SK-N-SH (cell line): ENCODE measurements at regions not wholly inside any gene's neighbourhood (a gene's known extent, or its start where the extent isn't known, plus 50 kb on each side); places are given as distances from the start of the nearest gene placed in this dataset.

ENCODE experiments used
- CTCF ChIA-PET: fragments of 300-600, 350-600 bp; formaldehyde crosslinking; extraction: SDS; loops from one replicate; lab custom pipeline; 2021; lab: Yijun Ruan, JAX
- POLR2A ChIA-PET: fragments of 350-600 bp; sonication (Branson Sonifier 250); formaldehyde crosslinking; extraction: SDS; loops from one replicate; lab custom pipeline; 2020; ENCODE audit warnings: antibody characterized with exemption, inconsistent platforms; lab: Yijun Ruan, JAX
- DNase-seq: peaks from one replicate; pipeline ENCODE4 v3.0.0; 2012
- H2AFZ ChIP-seq: fragments of 200-600 bp; sonication (generic); 2 replicates; pipeline ENCODE4 v1.8.1; 2016; ENCODE audit warnings: antibody characterized with exemption, mild to moderate bottlenecking, low read depth
- H3F3A ChIP-seq: fragments of 200-600 bp; sonication (generic); replicated peaks from 2 replicates; pipeline ENCODE3; 2016; ENCODE audit warnings: antibody characterized with exemption, mild to moderate bottlenecking; ENCODE audit not compliant: insufficient read depth
- H3K27ac ChIP-seq, 2 experiments: fragments of 200-500 bp in 1 of 2; fragments of 200-600 bp in 1 of 2; sonication (Bioruptor generic) in 1 of 2; sonication (generic), shearing (Covaris generic) in 1 of 2; 2 replicates each; pipeline versions ENCODE4 v1.5.1 to v1.6.1; 2014 to 2016; ENCODE audit warnings: low read depth in 2 of 2, inconsistent platforms in 1 of 2, low read length in 1 of 2, mild to moderate bottlenecking in 1 of 2, mixed read lengths in 1 of 2
- H3K27me3 ChIP-seq: fragments of 200-600 bp; sonication (generic), shearing (Covaris generic); 2 replicates; pipeline ENCODE4 v1.6.1; 2016; ENCODE audit warnings: mixed run types; ENCODE audit not compliant: insufficient read depth
- H3K36me3 ChIP-seq, 2 experiments: fragments of 200-500 bp in 1 of 2; fragments of 200-600 bp in 1 of 2; sonication (Bioruptor generic) in 1 of 2; sonication (generic) in 1 of 2; replicated peaks in 1 of 2; 2 replicates each; pipeline versions ENCODE3 to v1.5.1; 2014 to 2016; ENCODE audit warnings: low read length in 1 of 2, mild to moderate bottlenecking in 1 of 2; ENCODE audit not compliant: insufficient read depth in 2 of 2, control insufficient read depth in 1 of 2
- H3K4me1 ChIP-seq, 2 experiments: fragments of 200-500 bp in 1 of 2; fragments of 200-600 bp in 1 of 2; sonication (Bioruptor generic) in 1 of 2; sonication (generic), shearing (Covaris generic) in 1 of 2; 2 replicates each; pipeline versions ENCODE4 v1.5.1 to v1.6.1; 2014 to 2016; ENCODE audit warnings: low read depth in 1 of 2, low read length in 1 of 2, mixed run types in 1 of 2; ENCODE audit not compliant: insufficient read depth in 2 of 2, control insufficient read depth in 1 of 2
- H3K4me2 ChIP-seq: fragments of 200-600 bp; sonication (generic), shearing (Covaris generic); 2 replicates; pipeline ENCODE4 v1.6.1; 2017; ENCODE audit warnings: mixed run types
- H3K4me3 ChIP-seq, 2 experiments: fragments of 200-500 bp in 1 of 2; fragments of 200-600 bp in 1 of 2; sonication (Bioruptor generic) in 1 of 2; sonication (generic), shearing (Covaris generic) in 1 of 2; 2 replicates each; pipeline versions ENCODE4 v1.5.1 to v1.8.1; 2014 to 2016; ENCODE audit warnings: low read depth in 2 of 2, inconsistent platforms in 1 of 2, low read length in 1 of 2, mild to moderate bottlenecking in 1 of 2, mixed read lengths in 1 of 2, moderate library complexity in 1 of 2
- H3K79me2 ChIP-seq: fragments of 200-600 bp; sonication (generic); 2 replicates; pipeline ENCODE4 v1.8.1; 2017; ENCODE audit warnings: mild to moderate bottlenecking; ENCODE audit not compliant: insufficient read depth
- H3K9ac ChIP-seq: fragments of 200-600 bp; sonication (generic); 2 replicates; pipeline ENCODE4 v1.6.1; 2017; ENCODE audit warnings: mixed run types
- H3K9me2 ChIP-seq: fragments of 200-600 bp; sonication (generic); 2 replicates; pipeline ENCODE4 v1.6.1; 2017; ENCODE audit warnings: mixed run types
- H3K9me3 ChIP-seq: fragments of 200-600 bp; sonication (generic); 2 replicates; pipeline ENCODE4 v1.6.1; 2017; ENCODE audit warnings: mixed run types, mild to moderate bottlenecking, moderate library complexity
- H4K20me1 ChIP-seq: fragments of 200-600 bp; sonication (generic); 2 replicates; pipeline ENCODE4 v1.6.1; 2017; ENCODE audit warnings: mild to moderate bottlenecking, mixed run types; ENCODE audit not compliant: insufficient read depth
- CHD2 ChIP-seq: fragments of 150-350 bp; IDR thresholded peaks from 2 replicates; pipeline ENCODE4 v1.6.1; 2018; ENCODE audit warnings: low read length; ENCODE audit not compliant: partially characterized antibody
- CTCF ChIP-seq: fragments of 200-600 bp; sonication (generic); IDR thresholded peaks from 2 replicates; pipeline ENCODE4 v1.6.1; 2017; ENCODE audit warnings: antibody characterized with exemption, mild to moderate bottlenecking, moderate library complexity
- ELF1 ChIP-seq: IDR thresholded peaks from 2 replicates; pipeline ENCODE4 v1.4.0; 2012
- FOSL2 ChIP-seq: IDR thresholded peaks from 2 replicates; pipeline ENCODE4 v1.4.0; 2012; ENCODE audit warnings: low read depth, mild to moderate bottlenecking, moderate library complexity, borderline replicate concordance
- GABPA ChIP-seq: IDR thresholded peaks from 2 replicates; pipeline ENCODE4 v1.4.0; 2012; ENCODE audit warnings: low read depth, mild to moderate bottlenecking
- GATA2 ChIP-seq: sonication (generic); formaldehyde crosslinking; IDR thresholded peaks from 2 replicates; pipeline ENCODE4 v1.5.0; 2020; ENCODE audit warnings: mild to moderate bottlenecking, missing genetic modification reagents
- MEF2A ChIP-seq: IDR thresholded peaks from 2 replicates; pipeline ENCODE4 v1.4.0; 2012; ENCODE audit warnings: low read depth, borderline replicate concordance
- MXI1 ChIP-seq: IDR thresholded peaks from 2 replicates; pipeline ENCODE4 v1.6.1; 2012; ENCODE audit warnings: mild to moderate bottlenecking, low read depth, low read length, improper control_type of control experiment
- NRF1 ChIP-seq: IDR thresholded peaks from 2 replicates; pipeline ENCODE4 v1.6.1; 2012; ENCODE audit warnings: low read depth, mild to moderate bottlenecking, low read length
- POLR2AphosphoS5 ChIP-seq: IDR thresholded peaks from 2 replicates; pipeline ENCODE4 v1.6.1; 2012; ENCODE audit warnings: low read depth, low read length
- SIN3A ChIP-seq: IDR thresholded peaks from 2 replicates; pipeline ENCODE4 v1.6.1; 2012; ENCODE audit warnings: low read depth, mild to moderate bottlenecking, low read length, moderate library complexity, borderline replicate concordance
- SMC3 ChIP-seq: IDR thresholded peaks from 2 replicates; pipeline ENCODE4 v1.6.1; 2012; ENCODE audit warnings: low read depth, low read length, improper control_type of control experiment
- TCF12 ChIP-seq: IDR thresholded peaks from 2 replicates; pipeline ENCODE4 v1.4.0; 2012
- TEAD4 ChIP-seq: IDR thresholded peaks from 2 replicates; pipeline ENCODE4 v1.4.0; 2012; ENCODE audit warnings: mild to moderate bottlenecking, borderline replicate concordance; ENCODE audit not compliant: insufficient read depth
- USF2 ChIP-seq: fragments of 150-350 bp; IDR thresholded peaks from 2 replicates; pipeline ENCODE4 v1.6.1; 2017; ENCODE audit warnings: antibody characterized with exemption, low read length, low read depth, borderline replicate concordance
- WGBS: methylation state at CpG from one replicate; pipeline ENCODE4 v1.1.6; 2017; ENCODE audit warnings: low lambda C conversion rate; 5-methylcytosine and 5-hydroxymethylcytosine counted together
- TF ChIP-seq, protein P1 (sequence below): fragments of 150-350 bp; IDR thresholded peaks from 2 replicates; pipeline ENCODE4 v1.6.1; 2016; ENCODE audit warnings: mild to moderate bottlenecking, low read depth, low read length
- TF ChIP-seq, protein P2 (sequence below): IDR thresholded peaks from 2 replicates; pipeline ENCODE4; 2012
- TF ChIP-seq, protein P3 (sequence below): IDR thresholded peaks from 2 replicates; pipeline ENCODE4 v1.4.0; 2012; ENCODE audit warnings: low read depth

GRCh38 chr1:65595724-65596123 lies 175.3 kb downstream of the LEPR start:
- CTCF ChIA-PET, result interaction anchor here (1.6 kb wide), 1 partner anchor 92 kb away, joined by 6 read pairs; no protein-coding TSS in a partner anchor
- no peak overlapping the region for H3K27ac ChIP-seq
- no peaks in the 10 kb centered on the region for H3K79me2 ChIP-seq
- no peaks in the 10 kb centered on the region for H3K9me2 ChIP-seq
- 90% methylated on average over 2 of the region's 2 CpGs for WGBS
- TF ChIP-seq TEAD4 (no peak), USF2 (no peak), POLR2AphosphoS5 (no peak), GABPA (no peak), GATA2 (no peak), FOSL2 (no peak), NRF1 (no peak), SIN3A (no peak), ELF1 (no peak), CTCF (no peak), CHD2 (no peak), MXI1 (no peak), TCF12 (no peak), SMC3 (no peak), MEF2A (no peak)
- TF ChIP-seq, protein P1, sequence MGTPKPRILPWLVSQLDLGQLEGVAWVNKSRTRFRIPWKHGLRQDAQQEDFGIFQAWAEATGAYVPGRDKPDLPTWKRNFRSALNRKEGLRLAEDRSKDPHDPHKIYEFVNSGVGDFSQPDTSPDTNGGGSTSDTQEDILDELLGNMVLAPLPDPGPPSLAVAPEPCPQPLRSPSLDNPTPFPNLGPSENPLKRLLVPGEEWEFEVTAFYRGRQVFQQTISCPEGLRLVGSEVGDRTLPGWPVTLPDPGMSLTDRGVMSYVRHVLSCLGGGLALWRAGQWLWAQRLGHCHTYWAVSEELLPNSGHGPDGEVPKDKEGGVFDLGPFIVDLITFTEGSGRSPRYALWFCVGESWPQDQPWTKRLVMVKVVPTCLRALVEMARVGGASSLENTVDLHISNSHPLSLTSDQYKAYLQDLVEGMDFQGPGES, result no peak
- TF ChIP-seq, protein P2, sequence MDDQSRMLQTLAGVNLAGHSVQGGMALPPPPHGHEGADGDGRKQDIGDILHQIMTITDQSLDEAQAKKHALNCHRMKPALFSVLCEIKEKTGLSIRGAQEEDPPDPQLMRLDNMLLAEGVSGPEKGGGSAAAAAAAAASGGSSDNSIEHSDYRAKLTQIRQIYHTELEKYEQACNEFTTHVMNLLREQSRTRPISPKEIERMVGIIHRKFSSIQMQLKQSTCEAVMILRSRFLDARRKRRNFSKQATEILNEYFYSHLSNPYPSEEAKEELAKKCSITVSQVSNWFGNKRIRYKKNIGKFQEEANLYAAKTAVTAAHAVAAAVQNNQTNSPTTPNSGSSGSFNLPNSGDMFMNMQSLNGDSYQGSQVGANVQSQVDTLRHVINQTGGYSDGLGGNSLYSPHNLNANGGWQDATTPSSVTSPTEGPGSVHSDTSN, result no peak
- TF ChIP-seq, protein P3, sequence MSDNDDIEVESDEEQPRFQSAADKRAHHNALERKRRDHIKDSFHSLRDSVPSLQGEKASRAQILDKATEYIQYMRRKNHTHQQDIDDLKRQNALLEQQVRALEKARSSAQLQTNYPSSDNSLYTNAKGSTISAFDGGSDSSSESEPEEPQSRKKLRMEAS, result no peak
- H3K9me3 ChIP-seq, result no peaks in the 10 kb centered on the region
- no peak overlapping the region for H3K4me3 ChIP-seq
- no peak overlapping the region for H3K9ac ChIP-seq
- H3K27me3 ChIP-seq, result no peaks in the 10 kb centered on the region
- DNase-seq, result no peak
- no peak overlapping the region for H3K4me2 ChIP-seq
- no peaks in the 10 kb centered on the region for H4K20me1 ChIP-seq
- H3K36me3 ChIP-seq, result no peaks in the 10 kb centered on the region
- H3F3A ChIP-seq, result no peaks in the 10 kb centered on the region
- no peak overlapping the region for H2AFZ ChIP-seq
- no peaks in the 10 kb centered on the region for H3K4me1 ChIP-seq
- POLR2A ChIA-PET, result no interaction called here
